HL-60/S4 treated with phorbol 12-myristate 13-acetate at 8.2 ng/mL for 4 days and 3 days (cell line): ENCODE measurements at regions not wholly inside any gene's neighbourhood (a gene's known extent, or its start where the extent isn't known, plus 50 kb on each side); places are given as distances from the start of the nearest gene placed in this dataset.

Experiments
- in situ Hi-C: fragments of 300-500 bp; cut with MboI; formaldehyde crosslinking; loops from 2 replicates; pipeline ENCODE4 v1.15.0; 2022; ENCODE audit warnings: low sequenced_read_pairs

DNA sequence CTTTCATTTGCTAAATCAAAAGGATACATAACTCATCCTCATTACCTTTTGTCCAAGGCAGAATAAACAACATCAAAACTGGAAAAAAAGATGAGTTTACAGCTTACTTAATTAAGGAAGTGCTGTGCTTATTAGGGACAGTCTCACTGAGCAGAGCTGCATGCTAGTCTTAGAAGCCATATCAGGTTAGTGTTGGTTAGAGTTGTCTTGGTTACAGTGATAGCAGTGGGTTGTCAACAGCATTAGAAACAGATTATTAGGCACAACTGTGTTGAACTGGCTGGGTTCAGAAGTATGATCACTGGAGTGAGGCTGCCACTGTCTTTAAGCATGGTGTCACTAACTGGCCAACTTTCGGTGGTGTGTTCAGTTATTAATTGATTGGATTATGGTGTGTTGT lies 503.9 kb upstream of the IGFBP3 start:
- in situ Hi-C loops: no loop called here

GRCh38 chr7:46421441-46422230 lies 500.6 kb upstream of the IGFBP3 start:
- in situ Hi-C loops: no loop called here

GRCh38 chr7:46414946-46415345 lies 493.9 kb upstream of the IGFBP3 start:
- in situ Hi-C loops: no loop called here

GRCh38 chr7:46411236-46411635 lies 490.2 kb upstream of the IGFBP3 start:
- in situ Hi-C loops: no loop called here

DNA sequence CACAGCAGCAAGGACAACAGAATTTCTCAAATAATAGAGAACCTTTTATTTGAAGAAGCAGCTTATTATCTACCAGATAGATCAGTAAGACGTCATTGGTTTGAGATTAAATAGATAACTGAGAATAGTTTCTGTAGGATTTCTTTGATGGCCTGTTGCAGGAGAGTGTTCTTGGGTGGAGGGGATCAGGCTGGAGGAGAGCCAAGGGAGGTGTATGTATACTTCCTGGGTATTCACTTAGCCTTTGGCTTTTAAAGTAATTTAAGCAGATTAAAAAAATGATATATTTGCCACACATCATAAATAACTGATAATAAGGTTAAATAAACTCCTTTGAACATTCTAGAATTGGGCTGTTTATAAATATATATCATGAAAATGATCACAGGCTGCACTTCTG lies 486.1 kb upstream of the IGFBP3 start:
- in situ Hi-C loops: no loop called here

GRCh38 chr7:46397591-46397990 lies 476.5 kb upstream of the IGFBP3 start:
- in situ Hi-C loops: no loop called here

DNA sequence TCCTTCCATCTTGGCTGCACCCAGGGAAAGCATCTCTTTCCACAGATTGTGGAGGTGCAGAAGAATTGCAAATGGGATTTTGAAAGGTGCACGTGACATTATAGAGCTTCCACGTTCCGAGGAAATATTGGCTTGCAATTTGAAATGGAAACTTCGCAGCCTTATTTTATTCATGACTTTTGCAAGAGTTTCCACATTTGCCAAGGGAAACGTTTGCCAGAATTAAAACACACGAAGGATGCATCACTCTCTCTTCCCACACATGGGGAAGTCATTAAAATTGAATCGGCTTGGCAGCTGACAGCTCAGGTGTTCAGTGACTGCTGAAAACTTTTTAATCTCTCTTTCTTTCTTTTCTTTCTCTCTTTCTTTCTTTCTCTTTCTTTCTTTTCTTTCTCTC lies 475.4 kb upstream of the IGFBP3 start:
- in situ Hi-C loops: no loop called here

GRCh38 chr7:46393142-46393541 lies 472.1 kb upstream of the IGFBP3 start:
- in situ Hi-C loops: no loop called here

GRCh38 chr7:46391231-46392201 lies 470.4 kb upstream of the IGFBP3 start:
- in situ Hi-C loops: no loop called here

- in situ Hi-C loops: no loop called here
Measured at GRCh38 chr7:46390042-46390441, 469.0 kb upstream of the IGFBP3 start.

GRCh38 chr7:46389146-46389545 lies 468.1 kb upstream of the IGFBP3 start:
- in situ Hi-C loops: no loop called here

- in situ Hi-C loops: no loop called here
Measured at GRCh38 chr7:46387646-46388045, 466.6 kb upstream of the IGFBP3 start.

DNA sequence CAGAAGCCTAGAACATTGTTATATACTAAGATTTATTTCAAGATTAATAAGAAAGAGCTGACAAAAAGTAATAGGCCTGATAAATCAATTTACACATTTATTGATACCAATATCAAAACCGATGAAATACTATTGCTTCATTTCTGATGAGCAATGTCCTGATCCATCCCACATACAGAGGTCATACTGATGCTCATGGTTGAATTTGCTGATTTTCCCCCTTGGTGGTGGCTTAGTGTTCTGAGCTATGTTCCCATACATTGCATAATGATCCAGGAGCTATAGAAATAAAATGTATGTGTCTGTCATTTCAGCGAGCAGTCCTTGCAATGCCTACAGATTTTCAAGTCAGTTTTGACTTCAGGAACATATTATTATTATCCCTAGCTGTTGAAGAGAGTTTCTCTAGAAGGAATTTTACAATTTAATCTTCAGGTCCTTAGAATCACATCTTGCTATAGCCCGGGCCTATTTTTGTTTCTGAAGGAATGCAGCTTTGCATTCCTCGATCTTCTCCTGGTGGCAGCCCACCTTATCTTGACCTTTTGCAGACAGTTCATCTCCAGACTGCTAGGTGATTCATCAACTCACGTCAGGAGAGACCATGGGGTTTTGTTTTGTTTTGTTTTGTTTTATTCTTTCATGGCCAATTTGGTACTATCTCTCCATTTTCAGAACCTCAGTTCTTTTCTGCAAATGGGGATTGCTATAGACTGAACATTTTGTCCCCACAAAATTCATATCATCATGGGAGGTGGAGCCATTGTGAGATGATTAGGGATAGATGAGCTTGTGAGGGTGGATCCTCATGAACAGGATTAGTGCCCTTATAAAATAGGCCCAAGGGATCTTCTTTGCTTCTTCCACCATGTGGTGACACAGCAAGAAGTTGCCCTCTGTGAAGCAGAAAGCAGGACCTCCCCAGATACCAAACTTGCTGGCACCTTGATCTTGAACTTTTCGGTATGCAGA lies 465.6 kb upstream of the IGFBP3 start:
- in situ Hi-C loops: no loop called here

DNA sequence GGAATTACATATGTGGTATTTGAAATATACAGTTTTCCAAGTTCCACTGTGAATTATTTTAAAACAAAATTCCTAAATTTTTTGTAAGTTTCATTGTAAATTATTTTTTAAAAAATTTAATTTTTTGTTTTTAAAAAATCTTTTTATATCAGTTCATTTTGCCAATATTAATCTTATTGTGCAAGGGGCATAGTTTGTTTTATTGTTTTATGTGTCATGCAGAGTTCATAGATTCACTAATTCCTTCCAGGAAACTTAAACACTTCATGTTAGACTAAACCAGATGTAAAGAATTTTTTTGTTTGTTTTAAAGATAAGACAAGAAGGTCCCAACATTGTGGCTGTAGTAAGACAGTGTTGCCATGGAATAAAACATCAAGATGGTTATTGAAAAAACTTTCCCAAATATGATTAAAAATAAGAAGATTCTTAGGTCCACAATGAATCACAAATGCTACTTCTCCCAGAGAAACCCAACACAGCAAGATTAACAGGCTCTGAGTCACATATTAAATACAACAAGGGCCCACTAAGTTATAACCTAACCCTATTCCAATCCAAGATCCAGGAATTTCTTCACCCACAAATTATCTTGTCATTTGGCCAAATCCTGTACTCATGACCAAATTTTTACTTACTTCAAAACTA lies 464.7 kb upstream of the IGFBP3 start:
- in situ Hi-C loops: no loop called here

DNA sequence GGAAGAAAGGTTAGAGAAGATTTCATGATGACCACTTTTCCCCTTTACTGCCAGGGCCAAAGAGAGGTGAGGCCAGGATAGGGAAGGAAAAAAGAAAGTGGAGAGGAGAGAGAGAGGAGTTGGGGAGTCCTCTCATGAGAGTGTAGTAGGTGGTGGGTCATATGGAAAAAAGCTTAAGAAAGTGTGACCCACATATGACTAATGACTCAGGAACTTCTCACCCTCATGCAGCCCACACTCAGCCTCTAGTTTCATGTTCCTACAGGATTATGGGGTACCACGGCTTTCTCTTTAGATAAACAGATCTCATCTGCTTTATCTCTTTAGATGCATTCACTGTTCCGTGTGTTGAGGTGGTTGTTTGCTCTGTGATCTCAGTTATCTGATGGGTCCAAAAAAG lies 462.5 kb upstream of the IGFBP3 start:
- in situ Hi-C loops: no loop called here

DNA sequence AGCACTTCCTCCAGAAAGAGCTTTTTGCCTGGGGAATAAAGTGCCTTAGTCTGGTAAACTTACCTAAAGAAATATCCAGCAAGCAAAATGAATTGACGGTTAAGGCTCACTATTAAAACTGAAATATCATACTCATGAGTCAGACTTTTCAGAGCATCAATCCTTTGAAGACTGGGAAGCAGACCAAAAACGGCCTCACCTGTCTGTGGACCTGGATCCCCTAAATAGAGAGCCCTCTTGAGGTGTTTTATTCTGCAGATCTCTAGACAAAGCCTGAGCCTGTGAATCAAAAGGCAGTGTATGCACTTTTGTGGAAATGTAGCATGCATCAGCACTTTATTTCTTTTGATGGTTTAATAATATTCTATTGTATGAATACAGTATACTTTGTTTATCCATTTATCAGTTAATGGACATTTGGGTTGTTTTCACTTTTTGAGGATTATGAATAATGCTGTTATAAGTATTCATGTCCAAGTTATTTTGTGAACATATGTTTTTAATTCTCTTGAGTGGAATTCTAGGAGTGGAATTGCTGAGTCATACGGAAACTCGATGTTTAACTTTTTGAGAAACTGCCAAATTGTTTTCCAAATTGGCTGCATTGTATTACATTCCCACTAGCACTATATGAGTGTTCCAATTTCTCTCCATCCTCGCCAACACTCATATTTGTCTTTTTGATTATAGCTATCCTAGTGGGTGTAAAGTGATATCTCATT lies 449.0 kb upstream of the IGFBP3 start:
- in situ Hi-C loops: no loop called here

- in situ Hi-C loops: no loop called here
Measured at GRCh38 chr7:46368871-46369270, 447.8 kb upstream of the IGFBP3 start.

DNA sequence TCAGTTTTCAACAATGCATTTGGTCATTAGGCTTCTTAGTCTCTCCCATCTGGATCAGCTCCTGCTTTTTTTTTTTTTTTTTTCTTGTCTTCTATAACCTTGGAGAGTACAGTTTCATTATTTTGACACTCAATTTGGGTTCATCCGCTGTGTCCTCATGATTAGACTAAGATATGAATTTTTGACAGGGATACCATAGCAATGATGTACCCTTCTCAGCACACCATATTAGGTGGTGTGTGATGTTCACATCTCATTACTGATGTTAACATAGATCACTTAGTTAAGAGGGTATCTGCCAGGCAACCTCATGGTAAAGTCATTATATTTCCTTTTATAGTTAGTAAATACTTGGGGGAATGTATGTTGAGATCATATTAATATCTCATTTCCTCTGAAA lies 445.5 kb upstream of the IGFBP3 start:
- in situ Hi-C loops: no loop called here

GRCh38 chr7:46363688-46364087 lies 442.6 kb upstream of the IGFBP3 start:
- in situ Hi-C loops: no loop called here

DNA sequence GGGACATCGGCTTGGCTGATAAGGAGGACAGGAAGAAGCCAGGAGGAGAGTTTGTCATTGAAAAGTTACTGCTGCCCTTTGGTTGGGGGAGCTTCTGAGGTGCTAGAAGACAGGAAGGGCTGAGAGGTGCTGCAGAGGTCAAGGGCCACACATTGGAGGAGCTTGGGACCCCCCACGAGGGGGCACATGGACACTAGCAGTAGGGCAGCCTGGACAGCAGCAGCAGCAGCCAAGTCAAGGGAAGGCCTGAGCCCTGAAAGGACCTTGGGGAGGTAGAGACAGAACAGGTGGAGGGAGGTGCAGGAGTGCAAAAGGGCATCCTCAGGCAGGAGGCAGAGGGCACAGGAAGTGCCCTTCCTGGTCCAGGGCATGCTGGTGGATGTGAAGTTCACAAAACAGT lies 439.7 kb upstream of the IGFBP3 start:
- in situ Hi-C loops: no loop called here
